H9 (cell line): ENCODE measurements at regions not wholly inside any gene's neighbourhood (a gene's known extent, or its start where the extent isn't known, plus 50 kb on each side); places are given as distances from the start of the nearest gene placed in this dataset.

Source experiments
- DNase-seq: peaks from one replicate; pipeline ENCODE4 v3.0.0-alpha.2; 2017
- H2AFZ ChIP-seq: one replicate; pipeline ENCODE4 v1.6.1; 2013; ENCODE audit warnings: mild to moderate bottlenecking, low read length, control low read depth, moderate library complexity
- H2AK5ac ChIP-seq: 2 replicates; pipeline ENCODE4 v1.6.1; 2013; ENCODE audit warnings: low read length, control low read depth, mixed read lengths; ENCODE audit not compliant: insufficient read length
- H2BK120ac ChIP-seq: one replicate; pipeline ENCODE4 v1.6.1; 2013; ENCODE audit warnings: low read depth, mild to moderate bottlenecking, low read length, control low read depth, inconsistent platforms; ENCODE audit not compliant: poor library complexity, severe bottlenecking
- H2BK12ac ChIP-seq: 2 replicates; pipeline ENCODE4 v1.6.1; 2013; ENCODE audit warnings: low read length, control low read depth, mixed read lengths, low read depth; ENCODE audit not compliant: insufficient read length
- H2BK15ac ChIP-seq: 2 replicates; pipeline ENCODE4 v1.6.1; 2013; ENCODE audit warnings: low read depth, low read length, control low read depth
- H2BK20ac ChIP-seq: one replicate; pipeline ENCODE4 v1.6.1; 2013; ENCODE audit warnings: low read depth, mild to moderate bottlenecking, low read length, control low read depth, inconsistent platforms; ENCODE audit not compliant: poor library complexity, severe bottlenecking
- H2BK5ac ChIP-seq: 2 replicates; pipeline ENCODE4 v1.6.1; 2013; ENCODE audit warnings: low read length, control low read depth, mixed read lengths; ENCODE audit not compliant: insufficient read length
- H3K14ac ChIP-seq: 2 replicates; pipeline ENCODE4 v1.6.1; 2013; ENCODE audit warnings: low read length, control low read depth; ENCODE audit not compliant: insufficient read depth
- H3K18ac ChIP-seq: 2 replicates; pipeline ENCODE4 v1.6.1; 2013; ENCODE audit warnings: low read depth, mild to moderate bottlenecking, mixed read lengths, low read length, control low read depth; ENCODE audit not compliant: insufficient read length
- H3K23ac ChIP-seq: 2 replicates; pipeline ENCODE4 v1.6.1; 2013; ENCODE audit warnings: low read length, control low read depth, mixed read lengths, low read depth; ENCODE audit not compliant: insufficient read length
- H3K23me2 ChIP-seq: 2 replicates; pipeline ENCODE4 v1.6.1; 2013; ENCODE audit warnings: low read depth, mild to moderate bottlenecking, mixed read lengths, low read length, control low read depth; ENCODE audit not compliant: insufficient read length, poor library complexity, severe bottlenecking
- H3K27ac ChIP-seq: 2 replicates; pipeline ENCODE4 v1.5.1; 2013; ENCODE audit warnings: low read length, control low read depth, mixed read lengths, low read depth; ENCODE audit not compliant: insufficient read length
- H3K27me3 ChIP-seq: 2 replicates; pipeline ENCODE4 v1.6.1; 2013; ENCODE audit warnings: low read length, control low read depth, inconsistent platforms; ENCODE audit not compliant: insufficient read depth
- H3K4ac ChIP-seq: 2 replicates; pipeline ENCODE4 v1.6.1; 2013; ENCODE audit warnings: low read depth, mild to moderate bottlenecking, control low read depth, inconsistent platforms, low read length, moderate library complexity
- H3K4me1 ChIP-seq: 2 replicates; pipeline ENCODE4 v1.6.1; 2013; ENCODE audit warnings: low read length, control low read depth, inconsistent platforms; ENCODE audit not compliant: insufficient read depth
- H3K4me2 ChIP-seq: 2 replicates; pipeline ENCODE4 v1.6.1; 2013; ENCODE audit warnings: low read length, control low read depth, mixed read lengths; ENCODE audit not compliant: insufficient read length, insufficient read depth
- H3K56ac ChIP-seq: 2 replicates; pipeline ENCODE4 v1.6.1; 2013; ENCODE audit warnings: low read depth, mild to moderate bottlenecking, mixed read lengths, low read length, control low read depth; ENCODE audit not compliant: insufficient read length
- H3K79me1 ChIP-seq: 2 replicates; pipeline ENCODE4 v1.6.1; 2013; ENCODE audit warnings: low read depth, mild to moderate bottlenecking, moderate library complexity, low read length, control low read depth, inconsistent platforms; ENCODE audit not compliant: insufficient read depth, poor library complexity, severe bottlenecking
- H3K79me2 ChIP-seq: 2 replicates; pipeline ENCODE4 v1.6.1; 2013; ENCODE audit warnings: low read length, control low read depth, inconsistent platforms; ENCODE audit not compliant: insufficient read depth
- H3K9ac ChIP-seq: 2 replicates; pipeline ENCODE4 v1.6.1; 2013; ENCODE audit warnings: low read length, control low read depth, mixed read lengths; ENCODE audit not compliant: insufficient read length; ENCODE audit errors: extremely low read depth
- H3K9me3 ChIP-seq: one replicate; pipeline ENCODE4 v1.6.1; 2013; ENCODE audit warnings: low read depth, low read length, inconsistent platforms; ENCODE audit not compliant: control insufficient read depth
- H3T11ph ChIP-seq: one replicate; pipeline ENCODE4 v1.6.1; 2013; ENCODE audit warnings: mild to moderate bottlenecking, low read length, control low read depth, inconsistent platforms
- H4K20me1 ChIP-seq: one replicate; pipeline ENCODE4 v1.6.1; 2013; ENCODE audit not compliant: control insufficient read depth, insufficient read length, insufficient read depth
- H4K5ac ChIP-seq: 2 replicates; pipeline ENCODE4 v1.6.1; 2013; ENCODE audit warnings: low read depth, mild to moderate bottlenecking, mixed read lengths, low read length, control low read depth; ENCODE audit not compliant: insufficient read length
- H4K8ac ChIP-seq: replicated peaks from 2 replicates; pipeline ENCODE4 v1.6.1; 2013; ENCODE audit warnings: low read length, control low read depth, mixed read lengths, low read depth; ENCODE audit not compliant: insufficient read length
- H4K91ac ChIP-seq: 2 replicates; pipeline ENCODE4 v1.6.1; 2013; ENCODE audit warnings: low read depth, mild to moderate bottlenecking, moderate library complexity, mixed read lengths, low read length, control low read depth; ENCODE audit not compliant: insufficient read length
- H3K27ac Mint-ChIP-seq, 3 experiments: 2 replicates in 2 of 3; 3 replicates in 1 of 3; pipeline ENCODE4 v1.8.0; 2020 to 2021; ENCODE audit warnings: mixed read lengths in 3 of 3, mild to moderate bottlenecking in 1 of 3, moderate library complexity in 1 of 3
- H3K27me3 Mint-ChIP-seq: 2 replicates; pipeline ENCODE4 v1.8.0; 2021; ENCODE audit warnings: low read depth, mild to moderate bottlenecking, moderate library complexity, mixed read lengths
- H3K36me3 Mint-ChIP-seq, 3 experiments: 2 replicates in 2 of 3; 3 replicates in 1 of 3; pipeline ENCODE4 v1.8.0; 2020 to 2021; ENCODE audit warnings: low read depth in 3 of 3, mixed read lengths in 3 of 3; ENCODE audit not compliant: insufficient read depth in 1 of 3
- H3K4me1 Mint-ChIP-seq, 2 experiments: 2 replicates each; pipeline ENCODE4 v1.8.0; 2020; ENCODE audit warnings: mixed read lengths in 2 of 2
- H3K4me3 Mint-ChIP-seq, 2 experiments: 2 replicates in 1 of 2; 3 replicates in 1 of 2; pipeline ENCODE4 v1.8.0; 2020 to 2021; ENCODE audit warnings: mild to moderate bottlenecking in 2 of 2, mixed read lengths in 2 of 2, moderate library complexity in 1 of 2
- H3K9me3 Mint-ChIP-seq, 2 experiments: 2 replicates in 1 of 2; 3 replicates in 1 of 2; pipeline ENCODE4 v1.8.0; 2020; ENCODE audit warnings: mild to moderate bottlenecking in 2 of 2, mixed read lengths in 2 of 2, moderate library complexity in 1 of 2
- CTCF ChIP-seq: fragments of 200-600 bp; sonication (generic); conservative IDR thresholded peaks from 3 replicates; pipeline ENCODE4 v1.8.0; 2021; ENCODE audit warnings: antibody characterized with exemption, mild to moderate bottlenecking
- WGBS: extraction: QIAGEN DNeasy Blood & Tissue Kit; methylation state at CpG from one replicate; pipeline ENCODE4 v1.1.7; 2013; ENCODE audit warnings: missing lambda C conversion rate, low lambda C conversion rate, mixed read lengths; ENCODE audit not compliant: insufficient read length; ENCODE audit errors: extremely low coverage; 5-methylcytosine and 5-hydroxymethylcytosine counted together

GRCh38 chr18:45437366-45437765 is 177.9 kb upstream of the SLC14A2 start:
- no peak for DNase-seq
- H3K27ac ChIP-seq, result no peak overlapping the region
- no peak overlapping the region for H4K8ac ChIP-seq
- H3K27ac Mint-ChIP-seq, result no peak overlapping the region; a peak in 1 of 7 replicates
- H3K4ac ChIP-seq, result no peak overlapping the region
- H3K4me3 Mint-ChIP-seq, result no peak overlapping the region
- no peak overlapping the region for H2AK5ac ChIP-seq
- no peaks in the 10 kb centered on the region for H4K20me1 ChIP-seq
- peaks cover 5% of the 10 kb centered on the region for H3K23me2 ChIP-seq
- H3K79me2 ChIP-seq, result 0 out of 2 replicates have a peak, but pooled peaks cover 2% of the 10 kb centered on the region
- no peak overlapping the region for H2AFZ ChIP-seq
- H2BK20ac ChIP-seq, result no peak overlapping the region
- no peak for TF ChIP-seq CTCF
- H3K9me3 Mint-ChIP-seq, result no peaks in the 10 kb centered on the region
- H2BK5ac ChIP-seq, result no peak overlapping the region
- no peaks in the 10 kb centered on the region for H3K4me1 ChIP-seq
- H3K27me3 Mint-ChIP-seq, result peaks cover 2% of the 10 kb centered on the region; the same call in 1 of the 2 replicates
- H3K23ac ChIP-seq, result no peak overlapping the region
- H3K4me1 Mint-ChIP-seq, result no peaks in the 10 kb centered on the region
- no CpG with 5 or more reads among the region's 9 CpGs for WGBS
- H3K4me2 ChIP-seq, result no peak overlapping the region
- H2BK120ac ChIP-seq, result no peak overlapping the region
- no peak overlapping the region for H3T11ph ChIP-seq
- H2BK12ac ChIP-seq, result no peak overlapping the region
- no peak overlapping the region for H3K9ac ChIP-seq
- no peak overlapping the region for H4K5ac ChIP-seq
- no peaks in the 10 kb centered on the region for H3K9me3 ChIP-seq
- H2BK15ac ChIP-seq, result no peak overlapping the region
- H3K56ac ChIP-seq, result no peak overlapping the region
- H3K27me3 ChIP-seq, result no peaks in the 10 kb centered on the region
- H3K36me3 Mint-ChIP-seq, result no peaks in the 10 kb centered on the region; a peak in 1 of 7 replicates
- H4K91ac ChIP-seq, result no peak overlapping the region
- no peaks in the 10 kb centered on the region for H3K79me1 ChIP-seq
- 0 out of 2 replicates have a peak overlapping the region, but pooled peaks have one; percentile 56 for H3K14ac ChIP-seq
- no peak overlapping the region for H3K18ac ChIP-seq
